Liver (tissue), 8 donors: ENCODE measurements at regions not wholly inside any gene's neighbourhood (a gene's known extent, or its start where the extent isn't known, plus 50 kb on each side); places are given as distances from the start of the nearest gene placed in this dataset.

Experiments
- DNase-seq: peaks from one replicate; pipeline ENCODE4 v3.0.0-alpha.2; 2017; ENCODE audit warnings: low spot score
- H3K27ac ChIP-seq, 2 donors: one replicate each; pipeline ENCODE4 v1.7.0; 2013; ENCODE audit warnings: inconsistent platforms in 2 of 2, low read length in 2 of 2, control low read depth in 1 of 2, low read depth in 1 of 2, mild to moderate bottlenecking in 1 of 2
- H3K27me3 ChIP-seq, 4 donors: one replicate each; pipeline versions ENCODE4 v1.6.1 to v1.7.0; 2013; ENCODE audit warnings: low read length in 3 of 4, inconsistent platforms in 1 of 4, mild to moderate bottlenecking in 1 of 4, moderate library complexity in 1 of 4; ENCODE audit not compliant: control insufficient read depth in 4 of 4, insufficient read depth in 4 of 4
- H3K36me3 ChIP-seq, 4 donors: one replicate each; pipeline versions ENCODE4 v1.6.1 to v1.7.0; 2013; ENCODE audit warnings: low read length in 3 of 4, mild to moderate bottlenecking in 3 of 4, low read depth in 1 of 4, moderate library complexity in 1 of 4; ENCODE audit not compliant: control insufficient read depth in 4 of 4, insufficient read depth in 3 of 4
- H3K4me1 ChIP-seq, 4 donors: one replicate each; pipeline versions ENCODE4 v1.6.1 to v1.7.0; 2013; ENCODE audit warnings: low read length in 3 of 4, mild to moderate bottlenecking in 3 of 4, moderate library complexity in 1 of 4; ENCODE audit not compliant: control insufficient read depth in 4 of 4, insufficient read depth in 4 of 4
- H3K4me3 ChIP-seq, 3 donors: one replicate each; pipeline versions ENCODE4 v1.6.1 to v1.7.0; 2013; ENCODE audit warnings: low read length in 3 of 3, control low read depth in 1 of 3, low read depth in 1 of 3, mild to moderate bottlenecking in 1 of 3
- H3K9ac ChIP-seq, 2 donors: one replicate each; pipeline ENCODE4 v1.7.0; 2013; ENCODE audit warnings: low read length in 2 of 2, mild to moderate bottlenecking in 2 of 2, moderate library complexity in 2 of 2, control low read depth in 1 of 2, low read depth in 1 of 2
- H3K9me3 ChIP-seq, 4 donors: one replicate each; pipeline versions ENCODE4 v1.6.1 to v1.7.0; 2013; ENCODE audit warnings: low read length in 3 of 4; ENCODE audit not compliant: control insufficient read depth in 4 of 4
- ATF3 ChIP-seq: IDR thresholded peaks from 2 replicates; pipeline ENCODE4 v1.6.1; 2016; ENCODE audit warnings: antibody characterized with exemption
- CTCF ChIP-seq: fragments of 150-350 bp; IDR thresholded peaks from 2 replicates; pipeline ENCODE4 v1.5.1; 2017; ENCODE audit warnings: improper control_type of control experiment, low read depth, low read length; ENCODE audit not compliant: missing input control
- FOXA1 ChIP-seq: IDR thresholded peaks from 2 replicates; pipeline ENCODE4 v1.6.1; 2016; ENCODE audit warnings: antibody characterized with exemption
- FOXA2 ChIP-seq: IDR thresholded peaks from 2 replicates; pipeline ENCODE4 v1.6.1; 2016; ENCODE audit warnings: antibody characterized with exemption
- GABPA ChIP-seq, 2 donors: IDR thresholded peaks in 1 of 2; conservative IDR thresholded peaks in 1 of 2; 2 replicates each; pipeline ENCODE4 v1.6.1; 2016; ENCODE audit warnings: antibody characterized with exemption in 2 of 2, mild to moderate bottlenecking in 1 of 2, moderate library complexity in 1 of 2
- HNF4A ChIP-seq, 2 donors: conservative IDR thresholded peaks; 2 replicates each; pipeline ENCODE4 v1.6.1; 2016; ENCODE audit warnings: antibody characterized with exemption in 2 of 2, mild to moderate bottlenecking in 2 of 2
- JUND ChIP-seq, 2 donors: IDR thresholded peaks; 2 replicates each; pipeline ENCODE4 v1.6.1; 2016; ENCODE audit warnings: antibody characterized with exemption in 2 of 2
- NR2F2 ChIP-seq: IDR thresholded peaks from 2 replicates; pipeline ENCODE4 v1.6.1; 2016; ENCODE audit warnings: antibody characterized with exemption
- RAD21 ChIP-seq, 2 donors: IDR thresholded peaks; 2 replicates each; pipeline ENCODE4 v1.6.1; 2016; ENCODE audit warnings: antibody characterized with exemption in 2 of 2, mild to moderate bottlenecking in 2 of 2
- RXRA ChIP-seq, 2 donors: IDR thresholded peaks; 2 replicates each; pipeline ENCODE4 v1.6.1; 2017 to 2018; ENCODE audit warnings: antibody characterized with exemption in 2 of 2, mild to moderate bottlenecking in 1 of 2
- SP1 ChIP-seq: IDR thresholded peaks from 2 replicates; pipeline ENCODE4 v1.6.1; 2018; ENCODE audit warnings: antibody characterized with exemption, mild to moderate bottlenecking
- WGBS: extraction: QIAGEN DNeasy Blood & Tissue Kit; methylation state at CpG from one replicate; pipeline ENCODE4 v1.1.7; 2013; 5-methylcytosine and 5-hydroxymethylcytosine counted together
- TF ChIP-seq, protein P1 (sequence below): IDR thresholded peaks from 2 replicates; pipeline ENCODE4 v1.6.1; 2016; ENCODE audit warnings: antibody characterized with exemption
- TF ChIP-seq, protein P2 (sequence below): IDR thresholded peaks from 2 replicates; pipeline ENCODE4 v1.6.1; 2016; ENCODE audit warnings: antibody characterized with exemption, mild to moderate bottlenecking
- donor health status: healthy.
- donor health status: healthy.
- donor health status: healthy.
- donor health status: healthy.
- donor health status: healthy.

GRCh38 chr3:161423911-161424522 lies 52.7 kb upstream of the SPTSSB start:
- Histone ChIP-seq H3K9ac (no peak overlapping the region), H3K4me1 (peaks cover 2 to 18% (median 14%) of the 10 kb centered on the region in 4 donors), H3K4me3 (no peak overlapping the region), H3K9me3 (no peaks in the 10 kb centered on the region), H3K27me3 (no peaks in the 10 kb centered on the region), H3K27ac (no peak overlapping the region), H3K36me3 (no peaks in the 10 kb centered on the region)
- peak; percentile 88 for TF ChIP-seq CTCF
- no peak for TF ChIP-seq HNF4A (conservative IDR thresholded peaks at IDR 0.05)
- no peak for TF ChIP-seq JUND (IDR thresholded peaks at IDR 0.05)
- TF ChIP-seq RAD21 (IDR thresholded peaks at IDR 0.05) = peak; percentile 89 to 91
- no peak for TF ChIP-seq FOXA1
- TF ChIP-seq, protein P1, sequence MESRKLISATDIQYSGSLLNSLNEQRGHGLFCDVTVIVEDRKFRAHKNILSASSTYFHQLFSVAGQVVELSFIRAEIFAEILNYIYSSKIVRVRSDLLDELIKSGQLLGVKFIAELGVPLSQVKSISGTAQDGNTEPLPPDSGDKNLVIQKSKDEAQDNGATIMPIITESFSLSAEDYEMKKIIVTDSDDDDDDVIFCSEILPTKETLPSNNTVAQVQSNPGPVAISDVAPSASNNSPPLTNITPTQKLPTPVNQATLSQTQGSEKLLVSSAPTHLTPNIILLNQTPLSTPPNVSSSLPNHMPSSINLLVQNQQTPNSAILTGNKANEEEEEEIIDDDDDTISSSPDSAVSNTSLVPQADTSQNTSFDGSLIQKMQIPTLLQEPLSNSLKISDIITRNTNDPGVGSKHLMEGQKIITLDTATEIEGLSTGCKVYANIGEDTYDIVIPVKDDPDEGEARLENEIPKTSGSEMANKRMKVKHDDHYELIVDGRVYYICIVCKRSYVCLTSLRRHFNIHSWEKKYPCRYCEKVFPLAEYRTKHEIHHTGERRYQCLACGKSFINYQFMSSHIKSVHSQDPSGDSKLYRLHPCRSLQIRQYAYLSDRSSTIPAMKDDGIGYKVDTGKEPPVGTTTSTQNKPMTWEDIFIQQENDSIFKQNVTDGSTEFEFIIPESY = no peak
- no peak for TF ChIP-seq NR2F2
- TF ChIP-seq RXRA (IDR thresholded peaks at IDR 0.05) = no peak
- no peak for TF ChIP-seq FOXA2
- no peak for TF ChIP-seq GABPA (IDR thresholded peaks at IDR 0.05 in 1 of 2, conservative IDR thresholded peaks at IDR 0.05 in 1 of 2)
- no peak for TF ChIP-seq SP1
- no peak for TF ChIP-seq ATF3
- TF ChIP-seq, protein P2, sequence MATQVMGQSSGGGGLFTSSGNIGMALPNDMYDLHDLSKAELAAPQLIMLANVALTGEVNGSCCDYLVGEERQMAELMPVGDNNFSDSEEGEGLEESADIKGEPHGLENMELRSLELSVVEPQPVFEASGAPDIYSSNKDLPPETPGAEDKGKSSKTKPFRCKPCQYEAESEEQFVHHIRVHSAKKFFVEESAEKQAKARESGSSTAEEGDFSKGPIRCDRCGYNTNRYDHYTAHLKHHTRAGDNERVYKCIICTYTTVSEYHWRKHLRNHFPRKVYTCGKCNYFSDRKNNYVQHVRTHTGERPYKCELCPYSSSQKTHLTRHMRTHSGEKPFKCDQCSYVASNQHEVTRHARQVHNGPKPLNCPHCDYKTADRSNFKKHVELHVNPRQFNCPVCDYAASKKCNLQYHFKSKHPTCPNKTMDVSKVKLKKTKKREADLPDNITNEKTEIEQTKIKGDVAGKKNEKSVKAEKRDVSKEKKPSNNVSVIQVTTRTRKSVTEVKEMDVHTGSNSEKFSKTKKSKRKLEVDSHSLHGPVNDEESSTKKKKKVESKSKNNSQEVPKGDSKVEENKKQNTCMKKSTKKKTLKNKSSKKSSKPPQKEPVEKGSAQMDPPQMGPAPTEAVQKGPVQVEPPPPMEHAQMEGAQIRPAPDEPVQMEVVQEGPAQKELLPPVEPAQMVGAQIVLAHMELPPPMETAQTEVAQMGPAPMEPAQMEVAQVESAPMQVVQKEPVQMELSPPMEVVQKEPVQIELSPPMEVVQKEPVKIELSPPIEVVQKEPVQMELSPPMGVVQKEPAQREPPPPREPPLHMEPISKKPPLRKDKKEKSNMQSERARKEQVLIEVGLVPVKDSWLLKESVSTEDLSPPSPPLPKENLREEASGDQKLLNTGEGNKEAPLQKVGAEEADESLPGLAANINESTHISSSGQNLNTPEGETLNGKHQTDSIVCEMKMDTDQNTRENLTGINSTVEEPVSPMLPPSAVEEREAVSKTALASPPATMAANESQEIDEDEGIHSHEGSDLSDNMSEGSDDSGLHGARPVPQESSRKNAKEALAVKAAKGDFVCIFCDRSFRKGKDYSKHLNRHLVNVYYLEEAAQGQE = no peak
- no peak for DNase-seq
- WGBS = 58% methylated on average over 5 of the region's 5 CpGs

GRCh38 chr3:161422171-161422700 lies 50.9 kb upstream of the SPTSSB start:
- 90% methylated on average over 2 of the region's 2 CpGs for WGBS
- Histone ChIP-seq H3K9me3 (no peaks in the 10 kb centered on the region), H3K27me3 (no peaks in the 10 kb centered on the region), H3K27ac (no peak overlapping the region), H3K4me3 (no peak overlapping the region), H3K4me1 (peaks cover 2 to 18% (median 14%) of the 10 kb centered on the region in 4 donors), H3K36me3 (no peaks in the 10 kb centered on the region), H3K9ac (no peak overlapping the region)
- no peak for DNase-seq
- no peak for TF ChIP-seq RAD21 (IDR thresholded peaks at IDR 0.05)
- TF ChIP-seq, protein P2 = no peak
- TF ChIP-seq RXRA (IDR thresholded peaks at IDR 0.05) = no peak
- no peak for TF ChIP-seq HNF4A (conservative IDR thresholded peaks at IDR 0.05)
